ENCODE measurements at regions not wholly inside any gene's neighbourhood (a gene's known extent, or its start where the extent isn't known, plus 50 kb on each side); places are given as distances from the start of the nearest gene placed in this dataset.

DNA sequence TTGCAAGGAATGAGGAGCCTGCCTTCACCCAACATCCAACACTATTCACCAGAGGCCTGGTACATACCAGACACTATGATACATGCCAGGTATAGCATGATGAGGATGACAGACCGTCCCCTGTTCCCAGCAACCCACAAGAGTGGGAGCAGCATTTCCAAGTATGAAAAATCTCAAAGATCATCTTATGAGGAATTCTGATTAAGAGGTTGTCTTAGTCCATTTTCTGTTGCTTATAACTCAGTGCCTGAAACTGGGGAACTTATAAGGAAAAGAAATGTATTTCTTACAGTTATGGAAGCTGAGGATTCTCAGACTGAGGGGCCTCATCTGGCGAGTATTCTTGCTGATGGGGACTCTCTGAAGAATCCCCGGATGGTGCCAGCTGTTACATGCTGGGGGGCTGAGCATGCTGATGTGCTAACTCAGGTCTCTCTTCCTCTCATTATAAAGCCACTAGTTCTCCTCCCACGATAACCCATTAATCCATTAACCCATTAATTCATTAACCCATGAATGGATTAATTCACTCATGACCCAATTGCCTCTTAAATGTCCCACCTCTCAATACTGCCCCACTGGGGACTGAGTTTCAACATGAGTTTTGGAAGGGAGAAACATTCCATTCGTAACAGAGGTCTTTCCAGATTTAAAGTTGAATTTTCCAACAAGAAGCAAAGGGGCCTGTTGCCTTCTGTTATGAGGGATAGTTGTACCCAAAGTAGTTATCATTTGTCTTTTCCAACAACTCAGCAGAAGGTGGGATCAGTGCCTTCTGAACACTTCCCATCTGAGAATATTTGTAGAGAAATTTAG lies 173.9 kb downstream of the HERPUD2 start:
- TF ChIP-seq, protein P1, sequence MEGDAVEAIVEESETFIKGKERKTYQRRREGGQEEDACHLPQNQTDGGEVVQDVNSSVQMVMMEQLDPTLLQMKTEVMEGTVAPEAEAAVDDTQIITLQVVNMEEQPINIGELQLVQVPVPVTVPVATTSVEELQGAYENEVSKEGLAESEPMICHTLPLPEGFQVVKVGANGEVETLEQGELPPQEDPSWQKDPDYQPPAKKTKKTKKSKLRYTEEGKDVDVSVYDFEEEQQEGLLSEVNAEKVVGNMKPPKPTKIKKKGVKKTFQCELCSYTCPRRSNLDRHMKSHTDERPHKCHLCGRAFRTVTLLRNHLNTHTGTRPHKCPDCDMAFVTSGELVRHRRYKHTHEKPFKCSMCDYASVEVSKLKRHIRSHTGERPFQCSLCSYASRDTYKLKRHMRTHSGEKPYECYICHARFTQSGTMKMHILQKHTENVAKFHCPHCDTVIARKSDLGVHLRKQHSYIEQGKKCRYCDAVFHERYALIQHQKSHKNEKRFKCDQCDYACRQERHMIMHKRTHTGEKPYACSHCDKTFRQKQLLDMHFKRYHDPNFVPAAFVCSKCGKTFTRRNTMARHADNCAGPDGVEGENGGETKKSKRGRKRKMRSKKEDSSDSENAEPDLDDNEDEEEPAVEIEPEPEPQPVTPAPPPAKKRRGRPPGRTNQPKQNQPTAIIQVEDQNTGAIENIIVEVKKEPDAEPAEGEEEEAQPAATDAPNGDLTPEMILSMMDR (conservative IDR thresholded peaks at IDR 0.05; ENCODE audit: low read depth, low read length) = no peak
- TF ChIP-seq EZH2 (IDR thresholded peaks at IDR 0.05; ENCODE audit: borderline replicate concordance, low read depth, low read length, poor library complexity, severe bottlenecking) = no peak
